ENCODE measurements at regions not wholly inside any gene's neighbourhood (a gene's known extent, or its start where the extent isn't known, plus 50 kb on each side); places are given as distances from the start of the nearest gene placed in this dataset.

DNA sequence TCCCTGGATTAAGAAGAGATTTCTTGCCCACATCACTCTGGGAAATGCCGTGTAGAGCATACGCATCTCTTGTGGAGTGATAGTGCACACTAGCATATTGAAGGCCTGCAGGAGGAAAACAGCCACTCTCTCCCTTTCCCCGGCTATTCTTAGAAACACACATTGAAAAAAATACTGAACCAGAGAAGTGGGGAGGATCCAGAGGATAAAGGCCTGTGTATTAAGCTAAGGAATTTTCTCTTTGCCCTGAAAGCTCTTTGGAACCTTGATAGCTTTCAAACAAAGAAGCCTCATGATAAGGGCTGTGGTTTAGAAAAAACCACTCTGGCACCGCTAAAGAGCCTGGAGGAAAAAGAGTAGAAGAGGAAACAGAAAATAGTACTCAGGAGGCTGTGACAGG lies 386.1 kb upstream of the NBEA start:
- WGBS = 64% methylated on average over 4 of the region's 4 CpGs
- TF ChIP-seq CTCF (IDR thresholded peaks at IDR 0.05; ENCODE audit: low read depth, low read length, missing input control) = no peak
- no peak for TF ChIP-seq FOXA1 (IDR thresholded peaks at IDR 0.05)
- TF ChIP-seq TAF1 (conservative IDR thresholded peaks at IDR 0.05) = no peak
- TF ChIP-seq GABPA (IDR thresholded peaks at IDR 0.05 in 1 of 2, conservative IDR thresholded peaks at IDR 0.05 in 1 of 2) = no peak
- no peak for TF ChIP-seq HNF4A (conservative IDR thresholded peaks at IDR 0.05)
- no peak for TF ChIP-seq EGR1 (IDR thresholded peaks at IDR 0.05; ENCODE audit: low read depth in 2 of 2)
- TF ChIP-seq FOXA2 (IDR thresholded peaks at IDR 0.05) = no peak
- no peak for TF ChIP-seq NR2F2 (IDR thresholded peaks at IDR 0.05)
- TF ChIP-seq, protein P1, sequence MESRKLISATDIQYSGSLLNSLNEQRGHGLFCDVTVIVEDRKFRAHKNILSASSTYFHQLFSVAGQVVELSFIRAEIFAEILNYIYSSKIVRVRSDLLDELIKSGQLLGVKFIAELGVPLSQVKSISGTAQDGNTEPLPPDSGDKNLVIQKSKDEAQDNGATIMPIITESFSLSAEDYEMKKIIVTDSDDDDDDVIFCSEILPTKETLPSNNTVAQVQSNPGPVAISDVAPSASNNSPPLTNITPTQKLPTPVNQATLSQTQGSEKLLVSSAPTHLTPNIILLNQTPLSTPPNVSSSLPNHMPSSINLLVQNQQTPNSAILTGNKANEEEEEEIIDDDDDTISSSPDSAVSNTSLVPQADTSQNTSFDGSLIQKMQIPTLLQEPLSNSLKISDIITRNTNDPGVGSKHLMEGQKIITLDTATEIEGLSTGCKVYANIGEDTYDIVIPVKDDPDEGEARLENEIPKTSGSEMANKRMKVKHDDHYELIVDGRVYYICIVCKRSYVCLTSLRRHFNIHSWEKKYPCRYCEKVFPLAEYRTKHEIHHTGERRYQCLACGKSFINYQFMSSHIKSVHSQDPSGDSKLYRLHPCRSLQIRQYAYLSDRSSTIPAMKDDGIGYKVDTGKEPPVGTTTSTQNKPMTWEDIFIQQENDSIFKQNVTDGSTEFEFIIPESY (IDR thresholded peaks at IDR 0.05) = no peak
- no peak for TF ChIP-seq RXRA (IDR thresholded peaks at IDR 0.05)
- TF ChIP-seq SP1 (IDR thresholded peaks at IDR 0.05) = no peak
- no peak for TF ChIP-seq HNF4G (IDR thresholded peaks at IDR 0.05)
- no peak for TF ChIP-seq JUND (IDR thresholded peaks at IDR 0.05)
- TF ChIP-seq RAD21 (IDR thresholded peaks at IDR 0.05) = no peak
- TF ChIP-seq YY1 (IDR thresholded peaks at IDR 0.05) = no peak
- TF ChIP-seq, protein P2, sequence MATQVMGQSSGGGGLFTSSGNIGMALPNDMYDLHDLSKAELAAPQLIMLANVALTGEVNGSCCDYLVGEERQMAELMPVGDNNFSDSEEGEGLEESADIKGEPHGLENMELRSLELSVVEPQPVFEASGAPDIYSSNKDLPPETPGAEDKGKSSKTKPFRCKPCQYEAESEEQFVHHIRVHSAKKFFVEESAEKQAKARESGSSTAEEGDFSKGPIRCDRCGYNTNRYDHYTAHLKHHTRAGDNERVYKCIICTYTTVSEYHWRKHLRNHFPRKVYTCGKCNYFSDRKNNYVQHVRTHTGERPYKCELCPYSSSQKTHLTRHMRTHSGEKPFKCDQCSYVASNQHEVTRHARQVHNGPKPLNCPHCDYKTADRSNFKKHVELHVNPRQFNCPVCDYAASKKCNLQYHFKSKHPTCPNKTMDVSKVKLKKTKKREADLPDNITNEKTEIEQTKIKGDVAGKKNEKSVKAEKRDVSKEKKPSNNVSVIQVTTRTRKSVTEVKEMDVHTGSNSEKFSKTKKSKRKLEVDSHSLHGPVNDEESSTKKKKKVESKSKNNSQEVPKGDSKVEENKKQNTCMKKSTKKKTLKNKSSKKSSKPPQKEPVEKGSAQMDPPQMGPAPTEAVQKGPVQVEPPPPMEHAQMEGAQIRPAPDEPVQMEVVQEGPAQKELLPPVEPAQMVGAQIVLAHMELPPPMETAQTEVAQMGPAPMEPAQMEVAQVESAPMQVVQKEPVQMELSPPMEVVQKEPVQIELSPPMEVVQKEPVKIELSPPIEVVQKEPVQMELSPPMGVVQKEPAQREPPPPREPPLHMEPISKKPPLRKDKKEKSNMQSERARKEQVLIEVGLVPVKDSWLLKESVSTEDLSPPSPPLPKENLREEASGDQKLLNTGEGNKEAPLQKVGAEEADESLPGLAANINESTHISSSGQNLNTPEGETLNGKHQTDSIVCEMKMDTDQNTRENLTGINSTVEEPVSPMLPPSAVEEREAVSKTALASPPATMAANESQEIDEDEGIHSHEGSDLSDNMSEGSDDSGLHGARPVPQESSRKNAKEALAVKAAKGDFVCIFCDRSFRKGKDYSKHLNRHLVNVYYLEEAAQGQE (IDR thresholded peaks at IDR 0.05) = no peak
- TF ChIP-seq, protein P3, sequence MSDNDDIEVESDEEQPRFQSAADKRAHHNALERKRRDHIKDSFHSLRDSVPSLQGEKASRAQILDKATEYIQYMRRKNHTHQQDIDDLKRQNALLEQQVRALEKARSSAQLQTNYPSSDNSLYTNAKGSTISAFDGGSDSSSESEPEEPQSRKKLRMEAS (IDR thresholded peaks at IDR 0.05) = no peak
- TF ChIP-seq, protein P4, sequence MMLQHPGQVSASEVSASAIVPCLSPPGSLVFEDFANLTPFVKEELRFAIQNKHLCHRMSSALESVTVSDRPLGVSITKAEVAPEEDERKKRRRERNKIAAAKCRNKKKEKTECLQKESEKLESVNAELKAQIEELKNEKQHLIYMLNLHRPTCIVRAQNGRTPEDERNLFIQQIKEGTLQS (IDR thresholded peaks at IDR 0.05) = no peak
- H3K9me3 ChIP-seq (ENCODE audit: control insufficient read depth in 4 of 4, low read length in 3 of 4) = no peaks in the 10 kb centered on the region
- no peak overlapping the region for H3K4me3 ChIP-seq (ENCODE audit: low read depth in 1 of 3, low read length in 3 of 3)
- no peaks in the 10 kb centered on the region for H3K4me1 ChIP-seq (ENCODE audit: control insufficient read depth in 4 of 4, insufficient read depth in 4 of 4, low read length in 3 of 4)
- DNase-seq (ENCODE audit: low spot score) = no peak
- H3K27ac ChIP-seq (ENCODE audit: low read depth in 1 of 2, low read length in 2 of 2) = no peak overlapping the region
- H3K27me3 ChIP-seq (ENCODE audit: control insufficient read depth in 4 of 4, insufficient read depth in 4 of 4, low read length in 3 of 4) = no peaks in the 10 kb centered on the region
- H3K9ac ChIP-seq (ENCODE audit: low read depth in 1 of 2, low read length in 2 of 2) = no peak overlapping the region
- no peaks in the 10 kb centered on the region for H3K36me3 ChIP-seq (ENCODE audit: control insufficient read depth in 4 of 4, insufficient read depth in 3 of 4, low read depth in 1 of 4, low read length in 3 of 4)

Data from liver (tissue), 8 donors.